Hematopoietic multipotent progenitor cell treated with erythropoietin and hydrocortisone succinate and interleukin-3 and kit ligand, for 8 days (in vitro differentiated cells): ENCODE measurements at regions not wholly inside any gene's neighbourhood (a gene's known extent, or its start where the extent isn't known, plus 50 kb on each side); places are given as distances from the start of the nearest gene placed in this dataset.
A peak's percentile ranks its signal among the peaks of the same experiment; 100 is the strongest.
"Not testable (repeated sequence)": the region's sequence is repeated elsewhere in the genome, so short reads cannot be mapped to it uniquely, and the experiment has no call there.

ENCODE experiments used
- DNase-seq: peaks from one replicate; pipeline ENCODE4 v3.0.0-alpha.2; 2015

GRCh38 chr1:55304229-55304740, 89.1 kb upstream of the USP24 start:
- DNase-seq = no peak

GRCh38 chr1:55302972-55303371, 87.8 kb upstream of the USP24 start:
- no peak for DNase-seq

GRCh38 chr1:55301912-55302311, 86.7 kb upstream of the USP24 start:
- DNase-seq = no peak

- no peak for DNase-seq
Observed at GRCh38 chr1:55300975-55301374, 85.8 kb upstream of the USP24 start.

- DNase-seq = no peak
Observed at GRCh38 chr1:55298167-55298894, 83.2 kb upstream of the USP24 start.

GRCh38 chr1:55296247-55296646, 81.1 kb upstream of the USP24 start:
- not testable (repeated sequence) for DNase-seq

- no peak for DNase-seq
Observed at GRCh38 chr1:55289614-55290013, 74.5 kb upstream of the USP24 start.

GRCh38 chr1:55289042-55289441, 73.9 kb upstream of the USP24 start:
- no peak for DNase-seq

GRCh38 chr1:55288245-55288644, 73.1 kb upstream of the USP24 start:
- no peak for DNase-seq

- no peak for DNase-seq
Observed at GRCh38 chr1:55287723-55288122, 72.6 kb upstream of the USP24 start.

- DNase-seq = no peak
Observed at GRCh38 chr1:55286856-55287602, 71.9 kb upstream of the USP24 start.

GRCh38 chr1:55285834-55286233, 70.7 kb upstream of the USP24 start:
- DNase-seq = no peak

GRCh38 chr1:55284856-55285255, 69.7 kb upstream of the USP24 start:
- DNase-seq = peak; percentile 62

GRCh38 chr1:55282058-55282457, 66.9 kb upstream of the USP24 start:
- no peak for DNase-seq

- no peak for DNase-seq
Observed at GRCh38 chr1:55280731-55281130, 65.6 kb upstream of the USP24 start.

- no peak for DNase-seq
Observed at GRCh38 chr1:55279627-55280026, 64.5 kb upstream of the USP24 start.

- DNase-seq = no peak
Observed at GRCh38 chr1:55278378-55278777, 63.2 kb upstream of the USP24 start.

- DNase-seq = peak; percentile 91
Observed at GRCh38 chr1:55277377-55278130, 62.4 kb upstream of the USP24 start.

- DNase-seq = peak; percentile 14
Observed at GRCh38 chr1:55276671-55277376, 61.7 kb upstream of the USP24 start.

- peak; percentile 84 for DNase-seq
Observed at GRCh38 chr1:55275941-55276341, 60.8 kb upstream of the USP24 start.

- peak; percentile 92 for DNase-seq
Observed at GRCh38 chr1:55275151-55275748, 60.1 kb upstream of the USP24 start.

GRCh38 chr1:55272994-55273393, 57.8 kb upstream of the USP24 start:
- peak; percentile 38 for DNase-seq
